ENCODE measurements at regions not wholly inside any gene's neighbourhood (a gene's known extent, or its start where the extent isn't known, plus 50 kb on each side); places are given as distances from the start of the nearest gene placed in this dataset.

GRCh38 chr6:48782225-48782624 lies 671.2 kb upstream of the PTCHD4 start:
- TF ChIP-seq EP300 (IDR thresholded peaks at IDR 0.05; ENCODE audit: low read depth), result no peak
- TF ChIP-seq POLR2A (IDR thresholded peaks at IDR 0.05), result no peak
- no peak for TF ChIP-seq CTCF (IDR thresholded peaks at IDR 0.05)
- TF ChIP-seq POLR2AphosphoS5 (IDR thresholded peaks at IDR 0.05), result no peak
- no peak for DNase-seq
- H3K9me3 ChIP-seq, result no peaks in the 10 kb centered on the region
- intact Hi-C loops (cut with DNase I; ENCODE audit: low total_unique reads), result no loop called here
- H3K4me3 ChIP-seq, result no peak overlapping the region
- no peaks in the 10 kb centered on the region for H3K4me1 ChIP-seq
- WGBS, 2 donors (ENCODE audit: low coverage in 1 of 2), result 80 to 83% methylated on average over 6 of the region's 6 CpGs
- no peaks in the 10 kb centered on the region for H3K36me3 ChIP-seq
- H3K27me3 ChIP-seq, result no peaks in the 10 kb centered on the region
- no peak overlapping the region for H3K27ac ChIP-seq
- in situ Hi-C loops (cut with MboI; ENCODE audit: low pct_ligation_motif_present in 1 of 4, low pct_unique_long_range_greater_than_20kb in 1 of 4, low sequenced_read_pairs in 3 of 4), result no loop called here

GRCh38 chr6:48777411-48777810 lies 666.4 kb upstream of the PTCHD4 start:
- Histone ChIP-seq H3K36me3 (no peaks in the 10 kb centered on the region), H3K4me3 (no peak overlapping the region), H3K27ac (no peak overlapping the region), H3K4me1 (no peaks in the 10 kb centered on the region), H3K9me3 (no peaks in the 10 kb centered on the region), H3K27me3 (no peaks in the 10 kb centered on the region)
- TF ChIP-seq EP300 (IDR thresholded peaks at IDR 0.05; ENCODE audit: low read depth) (no peak), POLR2AphosphoS5 (IDR thresholded peaks at IDR 0.05) (no peak), POLR2A (IDR thresholded peaks at IDR 0.05) (no peak), CTCF (IDR thresholded peaks at IDR 0.05) (no peak)
- no peak for DNase-seq
- intact Hi-C loops (cut with DNase I; ENCODE audit: low total_unique reads) (no loop called here), in situ Hi-C loops (cut with MboI; ENCODE audit: low pct_ligation_motif_present in 1 of 4, low pct_unique_long_range_greater_than_20kb in 1 of 4, low sequenced_read_pairs in 3 of 4) (no loop called here)
- WGBS, 2 donors (ENCODE audit: low coverage in 1 of 2), result 75 to 79% methylated on average over 2 to 3 of the region's 3 CpGs

- H3K9me3 ChIP-seq, result no peaks in the 10 kb centered on the region
- H3K36me3 ChIP-seq, result no peaks in the 10 kb centered on the region
- no peak overlapping the region for H3K27ac ChIP-seq
- in situ Hi-C loops (cut with MboI; ENCODE audit: low pct_ligation_motif_present in 1 of 4, low pct_unique_long_range_greater_than_20kb in 1 of 4, low sequenced_read_pairs in 3 of 4) (no loop called here), intact Hi-C loops (cut with DNase I; ENCODE audit: low total_unique reads) (no loop called here)
- no peaks in the 10 kb centered on the region for H3K27me3 ChIP-seq
- no peak for TF ChIP-seq POLR2A (IDR thresholded peaks at IDR 0.05)
- TF ChIP-seq POLR2AphosphoS5 (IDR thresholded peaks at IDR 0.05), result no peak
- no peak for TF ChIP-seq CTCF (IDR thresholded peaks at IDR 0.05)
- no peak for TF ChIP-seq EP300 (IDR thresholded peaks at IDR 0.05; ENCODE audit: low read depth)
- WGBS, 2 donors (ENCODE audit: low coverage in 1 of 2), result 23 to 34% methylated on average over 3 of the region's 3 CpGs
- H3K4me3 ChIP-seq, result no peak overlapping the region
- no peaks in the 10 kb centered on the region for H3K4me1 ChIP-seq
- DNase-seq, result no peak
These were observed 664.2 kb upstream of the PTCHD4 start for GRCh38 chr6:48775157-48775556.

GRCh38 chr6:48774276-48774675 lies 663.3 kb upstream of the PTCHD4 start:
- TF ChIP-seq POLR2AphosphoS5 (IDR thresholded peaks at IDR 0.05) (no peak), CTCF (IDR thresholded peaks at IDR 0.05) (no peak), POLR2A (IDR thresholded peaks at IDR 0.05) (no peak), EP300 (IDR thresholded peaks at IDR 0.05; ENCODE audit: low read depth) (no peak)
- 64 to 67% methylated on average over 1 of the region's 1 CpG for WGBS, 2 donors (ENCODE audit: low coverage in 1 of 2)
- in situ Hi-C loops (cut with MboI; ENCODE audit: low pct_ligation_motif_present in 1 of 4, low pct_unique_long_range_greater_than_20kb in 1 of 4, low sequenced_read_pairs in 3 of 4), result loop anchor here in 3 of 4 donors (25.0 kb wide), 1 partner anchor 987 kb away; the partner anchor contains the start of gene OPN5 (in 3 of the 3)
- DNase-seq, result no peak
- Histone ChIP-seq H3K4me1 (no peaks in the 10 kb centered on the region), H3K27me3 (no peaks in the 10 kb centered on the region), H3K27ac (no peak overlapping the region), H3K9me3 (no peaks in the 10 kb centered on the region), H3K4me3 (no peak overlapping the region), H3K36me3 (no peaks in the 10 kb centered on the region)
- intact Hi-C loops (cut with DNase I; ENCODE audit: low total_unique reads), result no loop called here
